ENCODE measurements at regions not wholly inside any gene's neighbourhood (a gene's known extent, or its start where the extent isn't known, plus 50 kb on each side); places are given as distances from the start of the nearest gene placed in this dataset.
"Not testable (repeated sequence)": the region's sequence is repeated elsewhere in the genome, so short reads cannot be mapped to it uniquely, and the experiment has no call there.

DNA sequence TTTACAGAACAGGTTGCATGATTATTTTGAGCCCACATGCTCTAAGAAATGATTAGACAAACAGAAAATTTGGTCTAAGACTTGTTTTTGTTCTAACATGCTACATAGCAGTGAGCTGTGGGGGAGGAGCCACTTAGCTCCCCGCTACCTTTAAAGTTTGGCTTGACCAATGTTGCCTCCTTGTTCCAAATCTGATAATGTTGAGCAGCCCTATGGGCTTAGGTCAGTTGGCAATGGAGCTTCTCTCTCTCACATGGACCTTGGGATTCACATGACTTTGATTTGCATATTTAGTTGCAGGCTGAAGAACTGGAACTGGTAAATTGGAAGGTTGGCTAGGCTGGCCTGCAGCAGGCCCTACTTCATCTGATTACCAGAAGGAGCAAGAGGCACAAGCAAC lies 116.4 kb downstream of the EBLN2 start:
- TF ChIP-seq, protein P1, sequence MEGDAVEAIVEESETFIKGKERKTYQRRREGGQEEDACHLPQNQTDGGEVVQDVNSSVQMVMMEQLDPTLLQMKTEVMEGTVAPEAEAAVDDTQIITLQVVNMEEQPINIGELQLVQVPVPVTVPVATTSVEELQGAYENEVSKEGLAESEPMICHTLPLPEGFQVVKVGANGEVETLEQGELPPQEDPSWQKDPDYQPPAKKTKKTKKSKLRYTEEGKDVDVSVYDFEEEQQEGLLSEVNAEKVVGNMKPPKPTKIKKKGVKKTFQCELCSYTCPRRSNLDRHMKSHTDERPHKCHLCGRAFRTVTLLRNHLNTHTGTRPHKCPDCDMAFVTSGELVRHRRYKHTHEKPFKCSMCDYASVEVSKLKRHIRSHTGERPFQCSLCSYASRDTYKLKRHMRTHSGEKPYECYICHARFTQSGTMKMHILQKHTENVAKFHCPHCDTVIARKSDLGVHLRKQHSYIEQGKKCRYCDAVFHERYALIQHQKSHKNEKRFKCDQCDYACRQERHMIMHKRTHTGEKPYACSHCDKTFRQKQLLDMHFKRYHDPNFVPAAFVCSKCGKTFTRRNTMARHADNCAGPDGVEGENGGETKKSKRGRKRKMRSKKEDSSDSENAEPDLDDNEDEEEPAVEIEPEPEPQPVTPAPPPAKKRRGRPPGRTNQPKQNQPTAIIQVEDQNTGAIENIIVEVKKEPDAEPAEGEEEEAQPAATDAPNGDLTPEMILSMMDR (IDR thresholded peaks at IDR 0.05; ENCODE audit: low read depth, low read length): no peak
- H3K4me3 ChIP-seq (replicated peaks in 1 of 2; ENCODE audit: low read depth in 2 of 2, low read length in 2 of 2): no peak overlapping the region
- no peak for DNase-seq (ENCODE audit: low read depth in 2 of 2)

DNA sequence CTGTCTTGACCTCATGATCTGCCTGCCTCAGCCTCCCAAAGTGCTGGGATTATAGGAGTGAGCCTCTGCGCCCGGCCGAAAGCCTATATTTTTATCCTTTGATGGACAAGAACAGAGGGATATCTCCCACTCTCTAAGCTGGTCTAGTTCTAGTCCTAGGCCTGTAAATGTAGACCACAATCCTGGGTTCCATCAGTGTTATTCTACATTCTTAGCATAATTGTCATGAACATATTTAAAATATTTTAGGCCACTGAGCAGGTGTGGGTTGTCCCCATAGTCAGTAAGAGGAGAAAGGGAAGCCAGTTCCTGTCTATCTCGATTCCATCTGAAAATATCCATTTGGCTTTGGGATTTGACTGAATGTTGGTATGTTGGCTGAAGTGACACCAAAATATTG lies 118.1 kb downstream of the EBLN2 start:
- no peak overlapping the region for H3K4me3 ChIP-seq (replicated peaks in 1 of 2; ENCODE audit: low read depth in 2 of 2, low read length in 2 of 2)
- DNase-seq (ENCODE audit: low read depth in 2 of 2): no peak
- TF ChIP-seq, protein P1 (IDR thresholded peaks at IDR 0.05; ENCODE audit: low read depth, low read length): no peak

DNA sequence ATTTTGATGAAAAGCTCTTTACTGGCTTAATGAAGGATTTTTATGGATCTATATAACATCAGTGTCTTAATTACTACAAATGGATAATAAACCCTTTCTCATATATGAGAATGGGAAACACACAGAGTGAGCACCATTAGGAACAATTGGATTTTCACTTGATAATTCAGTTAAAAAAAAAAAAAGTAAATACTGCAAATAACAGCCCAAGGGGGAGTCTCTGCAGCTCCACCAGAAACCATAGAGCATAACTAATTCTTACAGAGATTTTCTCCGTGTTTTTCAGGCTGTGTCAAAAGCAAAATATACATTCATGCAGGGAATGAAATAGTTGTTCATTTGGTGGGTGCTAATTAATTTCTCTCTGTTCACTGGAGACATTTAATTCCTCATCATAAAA lies 125.3 kb downstream of the EBLN2 start:
- TF ChIP-seq, protein P1 (IDR thresholded peaks at IDR 0.05; ENCODE audit: low read depth, low read length): no peak
- H3K4me3 ChIP-seq (replicated peaks in 1 of 2; ENCODE audit: low read depth in 2 of 2, low read length in 2 of 2): no peak overlapping the region
- no peak for DNase-seq (ENCODE audit: low read depth in 2 of 2)

DNA sequence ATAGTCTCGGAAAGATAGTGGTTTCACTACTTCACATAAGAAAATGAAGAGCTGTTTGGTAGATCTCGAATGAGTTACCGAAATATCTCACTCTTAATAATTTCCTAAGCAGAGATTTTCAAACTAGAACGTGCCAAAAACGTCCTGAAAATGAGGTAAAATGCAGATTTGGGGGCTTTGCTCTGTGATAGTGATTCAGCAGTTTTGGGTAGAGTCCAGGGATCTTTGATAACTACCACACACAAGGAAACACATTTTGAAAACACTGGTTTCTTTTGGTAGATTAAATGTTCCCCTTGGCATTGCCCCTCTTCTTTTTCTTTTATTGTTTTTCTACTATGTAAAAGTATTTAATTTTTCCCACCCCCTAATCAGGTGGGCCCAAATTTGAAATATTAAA lies 125.9 kb downstream of the EBLN2 start:
- TF ChIP-seq, protein P1 (IDR thresholded peaks at IDR 0.05; ENCODE audit: low read depth, low read length): no peak
- no peak for DNase-seq (ENCODE audit: low read depth in 2 of 2)
- H3K4me3 ChIP-seq (replicated peaks in 1 of 2; ENCODE audit: low read depth in 2 of 2, low read length in 2 of 2): no peak overlapping the region

DNA sequence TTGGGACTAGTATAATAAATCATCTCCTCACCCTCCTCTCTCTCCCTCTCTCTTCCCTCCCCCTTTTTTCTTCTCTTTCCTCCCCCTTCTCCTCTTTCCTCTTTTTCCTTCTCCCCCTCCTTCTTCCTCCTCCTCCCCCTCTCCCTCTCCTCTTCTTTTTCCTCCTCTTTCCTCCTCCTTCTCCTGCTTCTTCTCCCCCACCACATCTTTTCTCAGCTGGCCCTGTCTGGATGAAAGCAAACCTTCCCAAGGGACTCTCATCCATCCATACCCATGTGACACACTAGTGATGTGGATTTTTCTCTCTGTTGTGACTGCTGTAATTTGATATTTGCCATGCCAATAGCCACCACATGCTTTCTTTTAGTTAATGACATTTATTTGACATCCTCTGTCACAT lies 127.2 kb downstream of the EBLN2 start:
- H3K4me3 ChIP-seq (replicated peaks in 1 of 2; ENCODE audit: low read depth in 2 of 2, low read length in 2 of 2): no peak overlapping the region
- no peak for DNase-seq (ENCODE audit: low read depth in 2 of 2)
- TF ChIP-seq, protein P1 (IDR thresholded peaks at IDR 0.05; ENCODE audit: low read depth, low read length): no peak

DNA sequence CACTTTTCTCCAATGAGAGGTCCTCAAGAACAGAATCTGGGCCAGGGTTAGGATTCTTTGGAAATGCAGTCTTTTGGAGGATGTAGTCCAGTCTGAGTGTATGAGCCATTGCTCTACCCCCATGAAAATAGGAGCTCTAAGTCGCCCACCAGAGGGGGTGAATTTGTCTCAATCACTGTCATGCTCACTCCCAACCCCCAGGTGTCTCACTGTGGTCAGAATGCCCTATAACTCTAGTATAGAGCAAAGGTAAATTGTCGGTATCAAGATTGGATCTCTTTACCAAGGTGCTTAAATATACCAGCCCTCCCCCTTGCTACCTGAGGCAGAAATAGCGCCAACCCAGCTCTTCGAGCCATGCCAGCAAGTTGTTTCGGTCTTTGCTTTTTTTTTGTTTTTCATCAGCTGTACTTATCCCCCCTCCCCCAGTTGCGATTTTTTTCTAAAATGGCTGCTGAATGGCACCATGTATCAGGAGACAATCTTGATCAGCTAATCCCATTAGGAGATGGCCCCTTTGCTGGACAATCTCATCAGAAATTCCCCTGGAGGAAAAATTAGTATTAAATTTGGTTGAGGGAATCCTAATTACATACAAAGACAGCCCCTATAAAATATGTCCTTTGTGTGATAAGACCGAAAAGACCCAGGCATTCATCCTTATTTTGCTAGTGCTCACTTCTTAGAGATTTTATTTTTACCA lies 130.7 kb downstream of the EBLN2 start:
- no peak overlapping the region for H3K4me3 ChIP-seq (replicated peaks in 1 of 2; ENCODE audit: low read depth in 2 of 2, low read length in 2 of 2)
- DNase-seq (ENCODE audit: low read depth in 2 of 2): no peak
- TF ChIP-seq, protein P1 (IDR thresholded peaks at IDR 0.05; ENCODE audit: low read depth, low read length): no peak

DNA sequence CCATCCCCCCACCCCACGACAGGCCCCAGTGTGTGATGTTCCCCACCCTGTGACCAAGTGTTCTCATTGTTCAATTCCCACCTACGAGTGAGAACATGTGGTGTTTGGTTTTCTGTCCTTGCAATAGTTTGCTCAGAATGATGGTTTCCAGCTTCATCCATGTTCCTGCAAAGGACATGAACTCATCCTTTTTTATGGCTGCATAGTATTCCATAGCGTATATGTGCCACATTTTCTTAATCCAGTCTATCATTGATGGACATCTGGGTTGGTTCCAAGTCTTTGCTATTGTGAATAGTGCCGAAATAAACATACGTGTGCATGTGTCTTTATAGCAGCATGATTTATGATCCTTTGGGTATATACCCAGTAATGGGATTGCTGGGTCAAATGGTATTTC lies 132.5 kb downstream of the EBLN2 start:
- not testable (repeated sequence) for DNase-seq (ENCODE audit: low read depth in 2 of 2)

More for the DNA sequence above, 132.5 kb downstream of the EBLN2 start:
- not testable (repeated sequence) for H3K4me3 ChIP-seq (replicated peaks in 1 of 2; ENCODE audit: low read depth in 2 of 2, low read length in 2 of 2)
